Activated CD8-positive, alpha-beta memory T cell treated with anti-CD3 and anti-CD28 coated beads, Interleukin-2, amount 50 U/mL, for 1 hour (primary cell): ENCODE measurements at regions not wholly inside any gene's neighbourhood (a gene's known extent, or its start where the extent isn't known, plus 50 kb on each side); places are given as distances from the start of the nearest gene placed in this dataset.
"Not testable (repeated sequence)": the region's sequence is repeated elsewhere in the genome, so short reads cannot be mapped to it uniquely, and the experiment has no call there.

ENCODE experiments used
- DNase-seq: peaks from one replicate; pipeline ENCODE4 v3.0.0-alpha.2; 2020; ENCODE audit errors: extremely low read depth

DNA sequence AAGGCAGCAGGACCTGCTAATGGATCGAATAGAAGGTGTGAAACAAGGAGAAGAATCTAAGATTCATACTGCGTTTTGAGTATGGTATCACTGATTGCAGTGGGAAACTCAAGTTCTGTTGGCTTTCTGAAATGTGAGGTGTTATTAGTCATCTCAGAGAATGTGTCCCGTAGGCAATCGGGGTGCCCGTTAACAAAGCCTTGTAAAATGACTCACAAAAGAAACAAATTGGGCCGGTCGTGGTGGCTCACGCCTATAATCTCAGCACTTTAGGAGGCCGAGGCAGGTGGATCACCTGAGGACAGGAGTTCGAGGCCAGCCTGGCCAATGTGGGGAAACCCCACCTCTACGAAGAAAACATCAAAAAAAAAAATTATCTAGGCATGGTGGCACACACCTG is 118.2 kb upstream of the C7orf33 start:
- no peak for DNase-seq

DNA sequence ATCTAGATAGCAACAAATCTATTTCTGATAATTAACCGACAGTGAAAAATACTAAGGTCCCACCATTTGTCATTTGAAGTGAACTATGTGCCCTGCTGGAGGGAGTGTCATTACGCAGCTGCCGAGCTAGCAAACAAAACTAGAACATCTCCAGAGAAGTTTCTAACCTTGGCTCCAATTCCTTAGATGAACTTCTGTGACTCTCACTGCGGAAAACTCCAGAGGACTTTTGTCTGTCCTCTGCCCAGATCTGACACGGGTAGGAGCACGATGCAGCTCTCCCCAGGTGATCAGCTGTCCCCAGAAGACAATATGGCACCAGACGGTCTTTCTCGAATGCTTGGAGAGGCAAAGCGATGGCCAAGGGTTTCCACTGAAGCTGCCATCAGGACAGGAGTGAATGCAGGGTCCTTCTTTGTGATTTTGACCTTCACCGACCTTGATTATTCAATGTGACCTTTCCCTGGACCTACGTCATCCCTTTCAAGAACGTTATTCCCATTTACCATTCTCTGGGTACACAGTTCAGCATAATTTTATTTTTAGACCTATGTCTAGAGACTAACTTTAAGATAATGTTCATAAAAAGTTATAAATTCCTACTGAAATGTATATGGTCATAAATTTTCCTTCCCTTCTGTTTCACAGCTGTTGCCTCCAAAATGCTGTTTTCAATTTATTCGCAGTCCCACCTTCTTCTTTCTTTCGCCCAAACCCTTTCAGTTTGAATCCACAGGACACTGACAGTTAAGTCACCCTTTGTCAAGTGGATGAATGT is 116.7 kb upstream of the C7orf33 start:
- DNase-seq = no peak

DNA sequence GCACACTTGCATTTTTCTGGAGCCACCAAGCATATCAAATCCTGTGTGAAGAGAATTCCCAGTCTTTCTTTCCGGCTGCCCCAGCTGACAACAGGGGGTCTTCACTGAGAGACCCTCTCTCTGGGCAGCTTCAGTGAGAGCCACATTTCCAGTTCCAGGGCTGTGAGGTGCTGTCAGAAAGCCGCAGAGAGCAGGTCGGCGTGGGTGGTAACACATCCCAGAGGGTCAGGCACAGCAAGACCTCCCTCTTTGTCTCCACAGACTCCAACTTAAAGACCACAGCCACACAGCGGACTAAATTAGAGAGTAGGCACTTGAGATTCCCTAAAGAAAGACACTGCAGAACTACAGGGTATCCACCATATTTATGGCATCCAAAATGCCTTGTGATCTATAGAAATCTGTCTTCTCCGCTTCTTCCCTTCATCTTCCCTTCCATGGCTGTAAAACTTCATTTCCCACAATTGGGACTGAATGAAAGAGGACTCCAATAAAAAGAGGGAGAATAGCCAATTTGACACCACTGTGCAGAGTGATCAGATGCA is 116.0 kb upstream of the C7orf33 start:
- DNase-seq = no peak

GRCh38 chr7:148478551-148478950 is 112.0 kb upstream of the C7orf33 start:
- DNase-seq = no peak

GRCh38 chr7:148480479-148481146 is 110.0 kb upstream of the C7orf33 start:
- DNase-seq = no peak

DNA sequence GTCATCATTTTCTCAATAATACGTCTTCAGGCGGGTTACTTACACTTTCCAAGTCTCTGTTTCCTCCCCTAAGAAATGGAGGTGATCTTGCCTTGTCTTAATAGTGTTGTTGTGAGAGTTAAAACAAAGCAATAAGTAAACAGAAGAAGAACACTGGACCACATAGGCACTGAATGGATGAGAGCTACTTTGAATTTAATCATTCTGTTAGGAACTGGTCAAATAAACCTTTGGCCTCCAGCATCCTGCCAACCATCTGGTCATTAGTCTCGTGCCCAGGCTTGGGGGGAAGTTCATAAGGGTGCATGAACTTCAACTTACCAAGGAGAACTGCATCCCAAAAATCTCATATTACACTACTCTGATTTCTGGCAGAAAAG is 109.4 kb upstream of the C7orf33 start:
- DNase-seq = no peak

- DNase-seq = no peak
Observed at GRCh38 chr7:148481971-148482626, 108.5 kb upstream of the C7orf33 start.

DNA sequence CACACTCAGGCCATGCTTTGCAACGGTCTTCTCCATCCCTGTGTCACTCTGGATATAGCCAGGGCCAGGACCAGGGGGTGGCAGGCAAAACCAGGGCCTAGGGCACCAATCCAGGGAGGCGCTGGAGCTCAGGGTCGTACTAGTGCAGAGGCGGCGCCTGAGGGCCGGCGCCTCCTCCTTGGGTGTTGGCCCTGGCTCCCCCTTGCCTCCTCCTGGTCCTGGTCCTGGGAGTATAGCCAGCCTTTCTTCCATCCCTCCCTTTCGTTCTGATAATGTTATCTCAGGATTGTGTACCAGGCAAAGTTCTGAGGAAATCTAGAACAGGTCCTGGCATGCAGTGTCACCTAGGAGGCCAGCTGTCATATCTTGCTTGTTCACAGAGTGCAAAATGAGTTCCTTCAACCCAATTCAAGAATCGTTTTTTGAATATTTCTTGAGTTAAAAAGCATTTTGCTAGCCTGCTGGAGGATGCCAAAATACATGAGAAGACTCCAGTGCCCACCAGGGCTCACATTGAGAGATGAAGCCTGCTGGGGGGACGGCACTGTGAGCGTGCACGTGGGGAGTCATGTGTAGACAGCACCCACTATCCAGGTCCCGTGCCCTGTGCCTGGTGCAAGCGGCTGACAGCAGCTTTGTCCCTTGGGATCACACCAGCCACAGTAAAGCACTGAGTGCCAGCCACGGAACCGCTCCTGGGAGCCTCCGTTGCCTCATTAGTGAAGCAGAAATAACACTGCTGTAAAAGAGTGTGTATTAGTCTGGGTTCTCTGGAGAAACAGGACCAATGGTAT is 106.9 kb upstream of the C7orf33 start:
- no peak for DNase-seq

DNA sequence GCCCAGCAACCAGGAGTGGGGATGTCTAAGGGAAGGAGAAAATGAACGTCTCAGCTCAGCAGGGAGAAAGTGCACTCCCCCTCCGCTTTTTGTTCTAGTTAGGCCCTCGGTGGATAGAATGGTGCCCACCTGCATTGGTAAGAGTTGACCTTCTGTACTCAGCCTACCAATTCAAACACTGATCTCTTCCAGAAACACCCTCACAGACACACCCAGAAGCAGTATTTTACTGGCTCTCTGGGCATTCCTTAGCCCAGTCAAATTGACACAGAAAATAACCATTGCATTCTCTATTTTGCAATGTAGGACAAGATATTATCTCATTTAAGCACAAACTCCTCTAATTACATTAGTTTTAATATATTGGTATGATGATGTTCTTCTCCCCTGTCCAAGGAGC is 106.1 kb upstream of the C7orf33 start:
- no peak for DNase-seq

- DNase-seq = no peak
Observed at GRCh38 chr7:148485618-148486017, 104.9 kb upstream of the C7orf33 start.

DNA sequence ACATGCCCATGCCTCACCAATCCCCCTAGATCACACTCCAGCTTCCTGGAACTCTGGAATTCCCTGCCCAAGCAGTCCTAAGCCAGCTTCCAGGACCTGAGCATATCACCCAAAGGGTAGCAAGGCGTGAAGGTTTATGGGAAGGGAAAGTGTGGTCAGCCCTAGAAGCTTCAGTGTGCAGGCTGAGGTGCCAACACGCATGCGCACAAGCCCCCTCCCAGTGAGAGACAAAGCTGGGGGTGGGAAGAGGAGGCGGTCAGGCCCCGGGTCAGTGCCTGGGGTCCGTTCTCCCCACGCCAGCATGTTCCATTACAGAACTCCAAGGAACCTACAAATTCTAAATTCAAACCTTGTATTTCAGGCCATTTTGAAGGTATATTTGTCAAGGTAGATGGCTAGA is 103.6 kb upstream of the C7orf33 start:
- DNase-seq = no peak

- no peak for DNase-seq
Observed at GRCh38 chr7:148487912-148488311, 102.7 kb upstream of the C7orf33 start.

GRCh38 chr7:148489678-148490077 is 100.9 kb upstream of the C7orf33 start:
- no peak for DNase-seq

DNA sequence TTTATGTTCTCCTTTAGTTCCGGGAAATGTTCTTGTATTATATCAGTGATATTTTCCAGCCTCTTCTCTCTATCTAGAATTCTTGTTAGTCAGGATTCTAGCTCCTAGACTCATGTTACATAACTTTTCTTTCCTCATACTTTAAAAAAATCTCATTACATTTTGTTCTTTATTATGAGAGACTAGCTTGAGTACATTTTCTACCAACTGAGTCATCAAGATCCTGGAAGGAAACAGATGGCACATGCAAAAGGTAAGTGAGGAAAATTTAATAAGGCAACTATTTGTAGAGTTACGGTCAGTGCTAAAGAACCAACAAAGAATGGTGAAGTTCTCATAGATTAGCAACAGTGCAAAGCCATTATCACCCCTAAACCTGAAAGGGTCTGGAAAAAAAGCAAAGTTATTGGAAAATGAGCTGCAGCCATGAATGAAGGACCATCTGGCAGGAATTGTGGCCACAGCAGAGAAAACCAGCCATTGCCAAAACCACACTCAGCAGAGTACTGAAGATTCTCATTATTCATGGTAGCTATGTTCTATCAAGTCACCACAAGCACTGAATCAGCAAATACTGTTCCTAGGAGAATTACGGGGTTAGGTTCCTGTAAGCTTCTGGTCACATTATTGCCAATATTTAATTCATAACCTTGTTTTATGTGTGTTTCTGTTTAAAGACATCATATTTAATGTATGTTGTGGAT is 98.3 kb upstream of the C7orf33 start:
- no peak for DNase-seq

DNA sequence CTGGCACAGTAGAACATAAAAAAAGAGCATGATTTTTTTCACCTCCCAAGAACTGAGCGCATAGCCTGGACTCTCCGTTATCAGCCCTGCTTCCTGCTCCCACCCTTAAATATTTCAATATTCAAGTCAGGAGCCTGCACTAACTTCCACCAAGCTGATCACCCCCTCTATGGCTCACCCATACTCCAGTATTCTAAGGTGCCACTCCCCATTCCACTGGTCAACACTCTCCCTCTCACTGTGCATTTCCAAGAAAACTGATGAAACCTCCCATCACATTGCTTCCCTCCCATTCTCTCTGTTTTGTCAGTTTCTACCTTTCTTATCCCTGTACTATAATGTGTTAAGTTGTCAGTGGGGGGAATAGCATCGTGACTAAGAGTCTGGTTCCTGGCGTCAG is 95.0 kb upstream of the C7orf33 start:
- no peak for DNase-seq

DNA sequence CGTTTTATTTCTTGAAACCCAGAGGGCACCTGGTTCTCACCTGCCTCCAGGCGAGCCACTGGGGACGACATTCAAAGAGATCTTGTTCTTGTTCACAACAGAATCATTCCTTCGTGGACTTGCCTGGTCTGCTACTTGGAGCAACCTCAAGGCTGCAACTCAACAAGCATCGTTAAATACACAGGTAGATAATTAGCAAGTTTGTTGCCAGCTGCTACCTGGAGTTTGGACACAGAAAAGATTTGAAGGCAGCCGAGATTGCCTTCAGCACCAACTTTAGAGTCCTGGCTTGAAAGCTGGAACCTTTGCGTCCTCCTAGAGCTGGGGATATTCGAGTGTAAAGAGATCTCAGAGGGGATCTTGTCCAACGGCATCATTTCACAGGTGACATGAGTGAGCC is 89.6 kb upstream of the C7orf33 start:
- no peak for DNase-seq

- DNase-seq = no peak
Observed at GRCh38 chr7:148503900-148504487, 86.6 kb upstream of the C7orf33 start.

- no peak for DNase-seq
Observed at GRCh38 chr7:148505645-148506375, 84.8 kb upstream of the C7orf33 start.

GRCh38 chr7:148507064-148507573 is 83.4 kb upstream of the C7orf33 start:
- not testable (repeated sequence) for DNase-seq

DNA sequence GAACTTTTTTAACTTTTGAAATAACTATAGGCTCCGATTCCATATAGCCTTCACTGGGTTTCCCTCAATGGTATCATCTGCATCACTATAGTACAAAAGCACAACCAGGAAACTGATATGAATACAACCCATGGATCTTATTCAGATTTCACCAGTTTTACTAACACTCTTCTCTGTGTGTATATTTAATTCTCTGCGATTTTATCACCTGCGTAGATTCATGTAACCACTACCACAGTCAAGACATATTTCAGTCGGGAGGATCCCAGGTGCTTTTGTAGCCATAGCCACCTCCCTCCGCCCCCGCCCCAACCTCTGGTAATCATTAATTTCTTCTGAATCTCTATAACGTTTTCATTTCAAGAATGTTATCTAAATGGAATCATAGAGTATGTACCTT is 82.8 kb upstream of the C7orf33 start:
- DNase-seq = no peak
